Gastroesophageal sphincter (tissue), 4 donors: ENCODE measurements at regions not wholly inside any gene's neighbourhood (a gene's known extent, or its start where the extent isn't known, plus 50 kb on each side); places are given as distances from the start of the nearest gene placed in this dataset.

Source experiments
- ATAC-seq: fragments of 150-250 bp; one replicate; pipeline ENCODE4 v1.9.1; 2016; ENCODE audit warnings: mild to moderate bottlenecking, moderate library complexity
- H3K27ac ChIP-seq, 4 donors: fragments of 200-600 bp; sonication (generic) in 3 of 4; 1 replicate in 3 of 4; 2 replicates in 1 of 4; pipeline ENCODE4 v1.5.1; 2016 to 2019
- H3K27me3 ChIP-seq: fragments of 200-600 bp; sonication (generic); one replicate; pipeline ENCODE4 v1.5.1; 2019
- H3K36me3 ChIP-seq, 2 donors: fragments of 200-600 bp; sonication (generic); one replicate each; pipeline ENCODE4 v1.5.1; 2019; ENCODE audit warnings: control low read depth in 1 of 2
- H3K4me1 ChIP-seq, 3 donors: fragments of 200-600 bp; sonication (generic); 1 replicate in 2 of 3; 2 replicates in 1 of 3; pipeline ENCODE4 v1.5.1; 2016 to 2019; ENCODE audit warnings: control low read depth in 2 of 3
- H3K4me3 ChIP-seq, 2 donors: fragments of 200-600 bp; sonication (generic); one replicate each; pipeline ENCODE4 v1.5.1; 2019; ENCODE audit warnings: mild to moderate bottlenecking in 1 of 2, moderate library complexity in 1 of 2
- H3K9me3 ChIP-seq, 3 donors: fragments of 200-600 bp; sonication (generic); one replicate each; pipeline ENCODE4 v1.5.1; 2017 to 2019; ENCODE audit warnings: control low read depth in 2 of 3
- EP300 ChIP-seq: sonication (generic); formaldehyde crosslinking; IDR thresholded peaks from one replicate; pipeline ENCODE4 v1.6.1; 2017; ENCODE audit warnings: antibody characterized with exemption, mild to moderate bottlenecking
- POLR2A ChIP-seq, 2 donors: fragments of 450-650 bp; IDR thresholded peaks; one replicate each; pipeline ENCODE4 v1.6.1; 2017; ENCODE audit warnings: antibody characterized with exemption in 2 of 2, mild to moderate bottlenecking in 2 of 2, moderate library complexity in 1 of 2
- POLR2AphosphoS5 ChIP-seq: sonication (generic); formaldehyde crosslinking; IDR thresholded peaks from one replicate; pipeline ENCODE4 v1.6.1; 2017; ENCODE audit warnings: antibody characterized with exemption
- WGBS, 2 donors: methylation state at CpG; one replicate each; pipeline ENCODE4 v1.1.5; 2018; ENCODE audit warnings: low coverage in 1 of 2; 5-methylcytosine and 5-hydroxymethylcytosine counted together
- TF ChIP-seq, protein P1 (sequence below), 4 experiments: fragments of 200-600 bp in 2 of 4; fragments of 450-650 bp in 2 of 4; sonication (generic) in 1 of 4; IDR thresholded peaks; one replicate each; pipeline ENCODE4 v1.5.1; 2017 to 2019; ENCODE audit warnings: antibody characterized with exemption in 4 of 4, mild to moderate bottlenecking in 2 of 4, moderate library complexity in 2 of 4

DNA sequence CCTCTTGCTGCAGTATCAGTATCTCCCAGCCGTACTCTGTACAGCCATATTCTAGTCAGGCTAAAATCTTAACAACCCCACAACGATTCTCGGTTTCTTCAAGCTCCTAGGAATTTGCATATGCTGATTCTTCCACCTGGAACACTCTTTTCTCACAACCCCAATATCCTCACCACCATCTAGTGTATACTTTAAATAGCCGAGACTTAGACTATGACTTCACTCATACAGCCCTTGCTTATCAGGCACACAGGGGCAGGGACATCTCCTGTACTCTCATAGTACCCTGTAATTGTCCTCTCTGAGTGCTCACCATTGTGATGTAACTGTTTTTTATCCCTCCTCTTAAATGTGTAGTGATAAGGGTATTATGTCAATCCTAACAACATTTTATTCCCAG is 2126.4 kb upstream of the TENM3 start:
- ATAC-seq: no peak
- no peak for TF ChIP-seq POLR2A (IDR thresholded peaks at IDR 0.05)
- Histone ChIP-seq H3K9me3 (no peaks in the 10 kb centered on the region), H3K27ac (no peak overlapping the region), H3K4me3 (no peak overlapping the region), H3K4me1 (no peaks in the 10 kb centered on the region), H3K36me3 (no peaks in the 10 kb centered on the region), H3K27me3 (no peaks in the 10 kb centered on the region)
- 67 to 100% methylated on average over 3 to 4 of the region's 4 CpGs for WGBS, 2 donors

DNA sequence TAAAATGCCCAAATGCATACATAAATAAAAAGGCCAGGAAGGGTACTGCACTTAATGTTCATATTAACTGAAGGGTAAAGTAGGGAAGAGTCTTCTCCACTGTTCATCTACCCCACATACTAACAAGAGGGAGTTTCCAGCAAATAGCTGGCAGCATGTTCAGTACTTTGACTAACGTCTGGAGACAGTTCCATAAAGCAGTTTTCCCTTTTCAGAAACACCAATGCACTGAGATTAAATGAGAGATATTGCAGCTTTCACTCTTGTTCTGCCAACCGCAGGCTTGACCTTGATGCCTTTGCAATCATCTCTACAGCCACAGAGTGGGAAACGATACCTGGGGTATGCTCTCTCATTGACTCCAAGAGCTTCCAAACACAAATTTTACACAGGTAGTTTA is 2123.1 kb upstream of the TENM3 start:
- Histone ChIP-seq H3K36me3 (no peaks in the 10 kb centered on the region), H3K27ac (no peak overlapping the region), H3K27me3 (no peaks in the 10 kb centered on the region), H3K4me1 (no peaks in the 10 kb centered on the region), H3K9me3 (no peaks in the 10 kb centered on the region), H3K4me3 (no peak overlapping the region)
- TF ChIP-seq POLR2AphosphoS5 (no peak), EP300 (no peak), POLR2A (IDR thresholded peaks at IDR 0.05) (no peak)
- TF ChIP-seq, protein P1, sequence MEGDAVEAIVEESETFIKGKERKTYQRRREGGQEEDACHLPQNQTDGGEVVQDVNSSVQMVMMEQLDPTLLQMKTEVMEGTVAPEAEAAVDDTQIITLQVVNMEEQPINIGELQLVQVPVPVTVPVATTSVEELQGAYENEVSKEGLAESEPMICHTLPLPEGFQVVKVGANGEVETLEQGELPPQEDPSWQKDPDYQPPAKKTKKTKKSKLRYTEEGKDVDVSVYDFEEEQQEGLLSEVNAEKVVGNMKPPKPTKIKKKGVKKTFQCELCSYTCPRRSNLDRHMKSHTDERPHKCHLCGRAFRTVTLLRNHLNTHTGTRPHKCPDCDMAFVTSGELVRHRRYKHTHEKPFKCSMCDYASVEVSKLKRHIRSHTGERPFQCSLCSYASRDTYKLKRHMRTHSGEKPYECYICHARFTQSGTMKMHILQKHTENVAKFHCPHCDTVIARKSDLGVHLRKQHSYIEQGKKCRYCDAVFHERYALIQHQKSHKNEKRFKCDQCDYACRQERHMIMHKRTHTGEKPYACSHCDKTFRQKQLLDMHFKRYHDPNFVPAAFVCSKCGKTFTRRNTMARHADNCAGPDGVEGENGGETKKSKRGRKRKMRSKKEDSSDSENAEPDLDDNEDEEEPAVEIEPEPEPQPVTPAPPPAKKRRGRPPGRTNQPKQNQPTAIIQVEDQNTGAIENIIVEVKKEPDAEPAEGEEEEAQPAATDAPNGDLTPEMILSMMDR (IDR thresholded peaks at IDR 0.05): no peak
- WGBS, 2 donors: 60 to 62% methylated on average over 2 to 3 of the region's 3 CpGs
- ATAC-seq: no peak

DNA sequence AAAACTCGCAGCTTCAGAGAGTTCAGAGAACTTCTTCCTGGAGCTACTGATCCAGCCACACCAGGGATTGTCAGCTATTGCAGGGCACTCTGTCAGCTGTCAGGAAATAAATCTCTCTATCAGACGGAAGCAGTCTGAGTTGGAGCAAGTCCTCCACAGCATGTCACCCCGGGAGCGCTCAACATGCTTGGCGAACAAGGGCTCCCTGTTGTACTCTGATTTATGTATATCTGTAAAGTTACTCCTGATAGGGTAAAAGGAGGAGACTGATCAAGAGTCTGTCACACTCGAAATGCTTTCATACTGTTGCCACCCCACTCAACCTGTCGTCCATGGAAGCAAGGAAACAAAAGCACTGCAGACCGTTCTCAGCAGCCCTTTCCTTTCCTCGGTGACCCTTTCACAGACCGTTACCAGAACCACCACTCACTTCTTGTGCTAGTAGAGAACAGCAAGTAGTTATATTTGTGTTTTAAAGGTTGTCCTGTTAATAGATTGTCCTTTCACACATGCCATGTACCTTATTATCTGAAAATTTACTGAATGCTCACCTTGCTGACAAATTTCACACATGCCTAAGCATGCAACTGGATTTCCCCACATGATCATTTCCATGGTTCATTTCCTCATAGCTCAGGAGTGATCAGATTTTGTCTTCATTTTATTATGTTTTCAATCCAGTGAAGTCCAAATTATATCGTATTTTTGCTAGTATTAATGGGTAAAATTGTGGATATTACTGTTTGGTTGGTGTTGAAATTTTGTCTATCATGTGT is 2108.9 kb upstream of the TENM3 start:
- ATAC-seq: no peak
- Histone ChIP-seq H3K36me3 (no peaks in the 10 kb centered on the region), H3K27ac (no peak overlapping the region), H3K4me3 (no peak overlapping the region), H3K9me3 (no peaks in the 10 kb centered on the region), H3K27me3 (no peaks in the 10 kb centered on the region), H3K4me1 (no peaks in the 10 kb centered on the region)
- TF ChIP-seq POLR2AphosphoS5 (no peak), POLR2A (IDR thresholded peaks at IDR 0.05) (no peak), EP300 (no peak)
- TF ChIP-seq, protein P1 (IDR thresholded peaks at IDR 0.05): no peak
- WGBS, 2 donors: 22 to 36% methylated on average over 11 of the region's 11 CpGs

DNA sequence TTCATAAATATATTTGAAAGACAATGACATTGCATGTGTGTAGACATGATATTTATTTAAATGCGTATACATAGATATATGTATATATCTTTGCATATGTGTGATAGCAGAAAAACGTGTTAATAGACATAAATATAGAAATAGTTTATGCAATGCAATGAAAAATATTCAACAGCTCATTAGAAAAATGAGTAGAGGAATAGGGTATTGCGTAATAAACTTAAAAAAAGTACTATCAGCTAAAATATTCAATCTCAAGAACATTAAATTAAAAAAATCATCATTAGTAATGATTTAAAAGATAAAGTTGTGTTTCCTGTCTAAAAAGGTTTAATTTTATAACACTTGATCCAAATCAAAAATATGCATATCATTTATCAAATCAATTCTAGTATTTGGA is 2101.5 kb upstream of the TENM3 start:
- TF ChIP-seq, protein P1 (IDR thresholded peaks at IDR 0.05): no peak
- TF ChIP-seq POLR2A (IDR thresholded peaks at IDR 0.05) (no peak), EP300 (no peak), POLR2AphosphoS5 (no peak)
- ATAC-seq: no peak
- WGBS, 2 donors: 65 to 68% methylated on average over 3 of the region's 3 CpGs
- H3K4me1 ChIP-seq: no peaks in the 10 kb centered on the region
- H3K36me3 ChIP-seq: no peaks in the 10 kb centered on the region
- H3K9me3 ChIP-seq: no peaks in the 10 kb centered on the region
- no peaks in the 10 kb centered on the region for H3K27me3 ChIP-seq
- no peak overlapping the region for H3K4me3 ChIP-seq
- no peak overlapping the region for H3K27ac ChIP-seq

DNA sequence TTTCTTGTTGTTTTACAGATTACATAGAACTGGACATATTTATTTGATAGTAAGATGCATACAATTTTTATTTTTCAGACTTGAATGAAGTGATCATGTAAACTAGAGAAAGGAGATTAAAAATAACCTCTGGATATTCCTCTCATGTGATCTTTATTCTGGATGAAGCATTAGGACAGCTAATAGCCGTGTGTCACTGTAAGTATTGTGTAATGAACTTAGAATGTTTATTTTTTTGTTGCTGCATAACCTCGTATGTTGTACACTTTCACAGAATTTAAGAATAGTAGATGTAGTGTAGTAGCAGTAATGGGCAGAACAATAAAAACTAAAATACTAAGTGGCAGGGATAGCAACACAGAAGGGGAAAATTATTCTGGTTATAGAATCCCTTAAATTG is 2094.5 kb upstream of the TENM3 start:
- H3K36me3 ChIP-seq: no peaks in the 10 kb centered on the region
- 32 to 46% methylated on average over 2 of the region's 2 CpGs for WGBS, 2 donors
- no peak for TF ChIP-seq EP300
- TF ChIP-seq POLR2AphosphoS5: no peak
- TF ChIP-seq, protein P1 (IDR thresholded peaks at IDR 0.05): no peak
- no peak for TF ChIP-seq POLR2A (IDR thresholded peaks at IDR 0.05)
- H3K27me3 ChIP-seq: no peaks in the 10 kb centered on the region
- H3K27ac ChIP-seq: no peak overlapping the region
- H3K9me3 ChIP-seq: no peaks in the 10 kb centered on the region
- no peak for ATAC-seq
- no peaks in the 10 kb centered on the region for H3K4me1 ChIP-seq
- H3K4me3 ChIP-seq: no peak overlapping the region
